ENCODE measurements at regions not wholly inside any gene's neighbourhood (a gene's known extent, or its start where the extent isn't known, plus 50 kb on each side); places are given as distances from the start of the nearest gene placed in this dataset.

- no peak for DNase-seq
Observed at GRCh38 chr6:18976091-18976490, 588.9 kb downstream of the RNF144B start.

DNA sequence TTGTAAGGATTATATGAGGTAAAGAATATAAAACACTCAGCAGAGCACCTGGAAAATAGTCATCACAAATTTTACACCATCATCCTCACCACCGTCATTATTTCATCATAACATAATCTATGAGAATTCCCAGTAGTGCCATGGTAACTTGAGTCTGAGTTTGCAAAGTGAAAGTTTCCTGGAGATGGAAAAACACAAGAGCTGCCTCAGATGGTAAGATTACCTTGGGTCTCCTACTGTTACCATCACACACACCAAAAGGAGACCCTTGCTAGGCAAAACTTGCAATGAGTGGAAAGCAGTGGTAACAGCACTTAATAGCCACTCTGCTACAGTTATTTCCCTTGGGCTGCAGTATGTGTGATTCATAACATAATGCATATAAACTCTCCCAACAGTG, 589.8 kb downstream of the RNF144B start:
- DNase-seq, result no peak

- DNase-seq, result no peak
Observed at GRCh38 chr6:18978337-18979128, 591.4 kb downstream of the RNF144B start.

- DNase-seq, result no peak
Observed at GRCh38 chr6:18985061-18985460, 597.9 kb downstream of the RNF144B start.

- no peak for DNase-seq
Observed at GRCh38 chr6:18985996-18986395, 598.8 kb downstream of the RNF144B start.

GRCh38 chr6:18988636-18989035, 601.5 kb downstream of the RNF144B start:
- DNase-seq, result no peak

DNA sequence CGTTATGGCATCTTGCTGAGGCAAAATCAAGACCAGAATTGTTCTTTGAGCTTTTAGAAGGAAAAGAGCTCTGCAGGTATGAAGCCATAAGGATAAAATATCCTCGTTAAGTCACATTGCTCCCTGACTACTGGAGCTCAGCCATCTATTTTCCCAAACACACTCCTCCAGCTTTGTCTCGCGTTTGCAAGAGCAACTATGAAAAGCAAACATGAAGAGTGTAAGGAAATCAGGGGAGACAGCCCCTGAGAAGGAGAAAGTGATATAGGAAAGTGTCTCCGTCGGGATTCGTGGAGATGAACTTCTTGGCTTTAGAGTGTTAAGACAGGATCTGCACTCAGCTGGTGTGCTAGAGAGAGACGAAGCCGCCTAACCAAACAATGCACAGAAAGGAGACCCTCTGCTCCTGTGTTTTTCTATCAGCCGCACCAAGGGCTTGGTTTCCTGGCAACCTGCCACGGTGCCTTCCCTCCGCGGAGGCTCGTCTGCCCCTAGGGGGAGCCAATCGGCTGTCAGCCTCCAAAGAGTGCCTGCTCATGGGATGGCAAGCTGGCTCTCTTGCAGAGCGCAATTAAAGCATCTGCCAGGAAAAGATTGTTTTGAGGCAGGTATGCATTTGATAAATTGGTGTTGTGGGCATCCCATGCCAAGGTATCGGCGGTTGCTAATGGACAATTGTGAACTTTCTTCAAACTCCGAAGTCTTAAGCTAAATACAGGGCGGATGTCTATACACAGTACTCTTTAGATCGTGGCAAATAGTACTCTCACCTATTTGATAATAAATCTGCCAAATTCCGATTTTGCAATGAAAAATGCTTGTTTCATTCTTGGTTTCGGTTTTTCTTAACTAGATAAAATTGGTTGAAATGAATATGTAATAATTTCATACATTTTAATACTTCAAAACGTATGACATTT, 603.2 kb downstream of the RNF144B start:
- DNase-seq, result peak; percentile 52

GRCh38 chr6:18997375-18997826, 610.3 kb downstream of the RNF144B start:
- DNase-seq, result no peak

- no peak for DNase-seq
Observed at GRCh38 chr6:19002976-19003560, 615.9 kb downstream of the RNF144B start.

DNA sequence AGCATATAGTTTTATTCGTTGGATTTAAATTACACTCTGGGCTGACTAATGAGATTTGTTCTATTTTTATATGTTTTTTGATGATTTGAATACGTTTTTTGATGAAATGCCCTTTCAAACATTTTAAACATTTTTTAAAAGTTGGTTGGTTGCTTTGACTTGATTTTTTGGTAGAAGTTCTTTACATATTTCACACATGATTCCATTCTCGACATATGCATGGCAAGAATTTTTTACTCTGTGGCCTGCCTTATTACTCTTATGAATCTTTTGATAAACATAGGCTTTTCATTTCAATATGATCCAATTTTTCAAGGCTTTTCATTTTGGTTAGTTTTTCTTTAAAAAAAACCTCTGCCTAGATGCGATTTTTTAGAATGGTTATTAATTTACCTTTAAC, 617.0 kb downstream of the RNF144B start:
- DNase-seq, result no peak

GRCh38 chr6:19009769-19010168, 622.6 kb downstream of the RNF144B start:
- DNase-seq, result no peak

DNA sequence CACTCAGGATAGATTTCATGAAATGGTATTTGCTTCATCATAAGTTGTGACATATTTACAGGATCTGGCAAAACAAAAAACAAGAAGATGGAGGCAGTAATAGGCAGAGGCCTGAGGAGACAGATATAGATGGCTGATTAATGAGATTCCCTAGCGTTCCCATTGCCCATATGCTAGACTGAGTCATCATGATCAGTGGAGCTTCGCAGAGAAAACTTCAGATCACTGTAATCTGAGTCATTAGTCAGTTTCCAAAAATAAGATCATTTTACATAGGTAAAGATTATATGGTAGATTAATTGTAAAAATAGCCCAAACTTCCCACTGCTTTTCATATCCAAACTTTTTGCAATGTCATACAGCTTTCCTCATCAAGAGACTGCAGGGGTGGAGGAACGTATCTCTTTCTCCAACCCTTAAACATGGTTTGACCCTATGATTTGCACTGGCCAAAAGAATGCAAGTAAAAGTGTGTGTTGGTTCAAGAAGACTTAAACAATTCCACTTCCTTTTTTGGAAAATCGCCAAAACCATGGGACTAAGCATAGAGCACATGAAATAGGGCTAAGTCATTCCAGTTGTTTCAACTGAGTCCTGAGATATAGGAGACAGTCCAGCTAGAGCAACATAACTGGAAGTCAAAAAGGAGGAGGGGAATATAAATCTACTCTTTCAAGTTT, 626.0 kb downstream of the RNF144B start:
- DNase-seq, result no peak

DNA sequence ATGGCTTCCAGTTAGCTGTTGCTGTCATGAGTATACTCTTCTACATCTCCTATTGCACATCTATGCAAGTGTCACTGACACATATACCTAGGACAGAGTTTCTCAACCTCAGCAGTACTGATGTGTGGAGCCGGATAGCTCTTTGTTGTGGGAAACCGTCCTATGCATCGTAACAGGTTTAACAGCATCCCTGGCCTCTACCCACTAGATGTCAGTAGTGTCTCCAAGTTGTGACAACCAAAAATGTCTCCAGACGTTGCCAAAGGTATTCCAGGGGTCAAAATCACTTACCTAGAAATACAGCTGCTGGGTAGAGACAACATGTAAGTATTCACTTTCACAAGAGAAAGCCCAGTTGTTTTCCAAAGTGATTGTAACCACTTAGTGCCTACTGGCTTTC, 637.6 kb downstream of the RNF144B start:
- DNase-seq, result peak; percentile 25

DNA sequence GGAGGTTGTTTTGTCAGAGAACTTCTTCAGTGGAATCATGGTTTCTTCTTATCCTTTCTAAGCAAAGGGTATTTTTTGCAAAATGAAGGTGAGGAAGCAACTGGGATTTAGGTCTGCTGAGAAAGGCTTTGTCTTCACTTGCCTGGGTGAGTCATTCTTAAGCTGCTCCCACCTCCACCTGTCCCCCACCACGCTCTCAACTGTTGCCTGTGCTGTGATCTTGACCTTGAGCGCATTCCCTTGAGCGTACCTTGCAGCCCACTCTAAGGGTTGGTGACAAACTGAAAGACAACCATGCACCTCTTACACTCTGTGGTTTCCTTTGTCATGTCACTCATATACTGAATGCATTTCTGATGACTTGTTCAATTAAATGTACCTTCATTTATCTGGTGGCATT, 641.1 kb downstream of the RNF144B start:
- DNase-seq, result no peak

GRCh38 chr6:19032591-19033295, 645.6 kb downstream of the RNF144B start:
- no peak for DNase-seq

DNA sequence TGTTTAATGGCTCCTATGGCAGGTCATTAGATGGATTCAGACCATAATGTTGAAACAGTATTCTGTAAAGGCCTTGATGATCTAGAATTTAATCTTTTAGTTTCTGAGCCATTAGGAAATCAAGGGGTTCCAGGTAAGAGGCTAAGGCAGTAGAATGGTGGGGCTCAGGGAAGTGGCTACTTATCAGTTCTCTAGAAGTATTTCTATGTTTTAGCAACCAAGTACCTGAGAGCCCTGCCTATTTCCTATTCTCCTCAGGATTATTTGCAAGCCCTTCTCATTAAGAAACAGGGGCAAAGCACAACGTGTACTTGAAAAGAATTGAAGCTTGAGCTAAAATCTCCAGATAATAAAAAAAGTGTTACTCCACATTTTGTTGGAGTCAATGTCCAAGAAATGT, 646.5 kb downstream of the RNF144B start:
- no peak for DNase-seq

GRCh38 chr6:19034986-19035385, 647.8 kb downstream of the RNF144B start:
- DNase-seq, result no peak

DNA sequence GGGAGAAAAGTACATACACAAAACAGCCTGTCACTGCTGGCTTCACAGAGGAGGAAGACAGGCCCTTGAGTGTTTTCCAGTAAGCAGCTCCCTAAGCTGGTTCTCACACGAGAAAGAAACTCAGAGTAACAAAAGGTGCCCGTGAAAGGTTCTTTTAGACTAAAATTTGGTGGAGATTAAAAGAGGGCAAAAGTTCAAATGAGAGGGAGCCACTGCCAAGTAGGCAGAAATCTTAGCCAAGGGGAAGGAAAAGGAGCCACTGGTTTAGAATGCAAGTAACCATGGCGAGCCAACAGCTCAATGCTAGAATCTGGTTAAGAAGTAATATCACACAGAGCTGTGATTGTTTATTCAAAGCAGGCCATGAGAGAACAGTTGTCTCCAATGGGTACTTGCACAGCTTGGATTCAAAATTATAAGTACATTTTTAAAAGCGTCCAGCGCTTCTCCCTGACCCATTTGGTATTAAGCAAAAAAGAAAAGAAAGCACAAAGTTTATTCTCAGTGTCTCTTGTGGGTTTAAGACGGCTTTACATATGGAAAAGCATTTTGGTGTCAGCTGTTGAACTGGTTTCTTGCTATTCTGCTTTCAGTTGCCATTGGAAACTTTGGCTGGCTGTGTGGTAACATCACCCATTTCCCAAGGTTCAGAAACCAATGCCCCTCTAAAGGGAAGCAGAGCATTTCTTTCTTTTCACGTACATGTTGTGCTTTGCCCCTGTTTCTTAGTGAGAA, 648.5 kb downstream of the RNF144B start:
- no peak for DNase-seq

- no peak for DNase-seq
Observed at GRCh38 chr6:19036196-19036555, 649.0 kb downstream of the RNF144B start.

GRCh38 chr6:19037607-19038006, 650.5 kb downstream of the RNF144B start:
- DNase-seq, result no peak

- DNase-seq, result no peak
Observed at GRCh38 chr6:19039287-19039686, 652.1 kb downstream of the RNF144B start.

DNA sequence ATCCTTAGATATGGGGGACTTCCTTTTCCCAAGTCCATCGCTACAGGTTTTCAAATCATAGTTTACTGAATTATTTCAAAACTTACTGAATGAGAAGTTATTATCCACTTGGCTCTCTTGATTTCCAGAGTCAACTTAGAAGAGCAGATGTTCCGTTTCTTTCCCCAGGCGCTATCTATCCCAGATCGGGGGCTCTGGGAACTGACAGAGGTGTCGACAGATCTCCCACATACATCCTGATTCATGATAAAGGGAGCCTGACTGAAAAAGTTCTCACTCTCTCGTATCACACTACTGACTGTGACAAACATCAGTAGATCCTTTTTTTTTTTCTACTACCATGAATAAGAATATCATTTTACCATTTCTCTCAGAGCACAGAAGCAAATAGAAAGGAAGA, 654.8 kb downstream of the RNF144B start:
- no peak for DNase-seq

Measured in SHP77 treated with DMSO at 0.1 percent for 48 hours (cell line).